HAP-1 (cell line): ENCODE measurements at regions not wholly inside any gene's neighbourhood (a gene's known extent, or its start where the extent isn't known, plus 50 kb on each side); places are given as distances from the start of the nearest gene placed in this dataset.

Source experiments
- DNase-seq, 2 experiments: peaks; one replicate each; pipeline ENCODE4 v3.0.0-alpha.2; 2016 to 2020; ENCODE audit warnings: low spot score in 2 of 2
- H3K27me3 ChIP-seq: fragments of 250-450 bp; sonication (Bioruptor Pico); 2 replicates; pipeline ENCODE4 v1.5.1; 2020; ENCODE audit warnings: low read depth, mild to moderate bottlenecking, moderate library complexity
- H3K36me3 ChIP-seq: fragments of 250-450 bp; sonication (Bioruptor Pico); replicated peaks from 2 replicates; pipeline ENCODE4 v1.5.1; 2020; ENCODE audit warnings: mild to moderate bottlenecking
- H3K4me1 ChIP-seq: fragments of 250-450 bp; sonication (Bioruptor Pico); 2 replicates; pipeline ENCODE4 v1.5.1; 2020; ENCODE audit warnings: mild to moderate bottlenecking
- H3K4me3 ChIP-seq: fragments of 250-450 bp; sonication (Bioruptor Pico); 2 replicates; pipeline ENCODE4 v1.5.1; 2020; ENCODE audit warnings: mild to moderate bottlenecking, moderate library complexity
- H3K9me3 ChIP-seq: fragments of 250-450 bp; sonication (Bioruptor Pico); 2 replicates; pipeline ENCODE4 v1.5.1; 2020; ENCODE audit warnings: mild to moderate bottlenecking, moderate library complexity
- in situ Hi-C: fragments of 300-500 bp; cut with MboI; formaldehyde crosslinking; loops from 3 replicates; pipeline ENCODE4 v1.14.3; 2020; ENCODE audit warnings: low sequenced_read_pairs, inconsistent platforms, mixed read lengths

GRCh38 chr13:48600374-48601364, 53.1 kb upstream of the CYSLTR2 start:
- Histone ChIP-seq H3K9me3 (no peaks in the 10 kb centered on the region; the same call in 1 of the 2 replicates), H3K27me3 (no peaks in the 10 kb centered on the region), H3K4me3 (no peak overlapping the region), H3K36me3 (no peaks in the 10 kb centered on the region), H3K4me1 (no peaks in the 10 kb centered on the region)
- DNase-seq = no peak
- in situ Hi-C loops = no loop called here

- H3K4me3 ChIP-seq = no peak overlapping the region
- H3K36me3 ChIP-seq = no peaks in the 10 kb centered on the region
- in situ Hi-C loops = no loop called here
- H3K4me1 ChIP-seq = no peaks in the 10 kb centered on the region
- H3K27me3 ChIP-seq = no peaks in the 10 kb centered on the region
- H3K9me3 ChIP-seq = no peaks in the 10 kb centered on the region; the same call in 1 of the 2 replicates
- no peak for DNase-seq
Measured at GRCh38 chr13:48602296-48603016, 51.3 kb upstream of the CYSLTR2 start.

- Histone ChIP-seq H3K4me1 (no peaks in the 10 kb centered on the region), H3K9me3 (no peaks in the 10 kb centered on the region; the same call in 1 of the 2 replicates), H3K4me3 (no peak overlapping the region), H3K27me3 (no peaks in the 10 kb centered on the region), H3K36me3 (no peaks in the 10 kb centered on the region)
- no peak for DNase-seq
- in situ Hi-C loops = no loop called here
Measured at GRCh38 chr13:48603375-48603774, 50.4 kb upstream of the CYSLTR2 start.
